ENCODE measurements at regions not wholly inside any gene's neighbourhood (a gene's known extent, or its start where the extent isn't known, plus 50 kb on each side); places are given as distances from the start of the nearest gene placed in this dataset.

- no peak for DNase-seq (ENCODE audit: low spot score)
Observed at GRCh38 chr1:219669556-219669955, 56.7 kb upstream of the ZC3H11B start.

- no peak for DNase-seq (ENCODE audit: low spot score)
Observed at GRCh38 chr1:219669042-219669441, 56.1 kb upstream of the ZC3H11B start.

- no peak for DNase-seq (ENCODE audit: low spot score)
Observed at GRCh38 chr1:219668446-219668845, 55.5 kb upstream of the ZC3H11B start.

- no peak for DNase-seq (ENCODE audit: low spot score)
Observed at GRCh38 chr1:219666242-219666641, 53.3 kb upstream of the ZC3H11B start.

GRCh38 chr1:219665089-219665488 lies 52.2 kb upstream of the ZC3H11B start:
- no peak for DNase-seq (ENCODE audit: low spot score)

GRCh38 chr1:219664310-219665029 lies 51.6 kb upstream of the ZC3H11B start:
- no peak for DNase-seq (ENCODE audit: low spot score)

Data from A172 (cell line).